HG02678 (cell line): ENCODE measurements at regions not wholly inside any gene's neighbourhood (a gene's known extent, or its start where the extent isn't known, plus 50 kb on each side); places are given as distances from the start of the nearest gene placed in this dataset.
"Not testable (repeated sequence)": the region's sequence is repeated elsewhere in the genome, so short reads cannot be mapped to it uniquely, and the experiment has no call there.

Source experiments
- ATAC-seq: cut with Tn5 transposase; IDR thresholded peaks from one replicate; pipeline ENCODE4 v1.9.1; 2021; ENCODE audit warnings: mild to moderate bottlenecking, moderate library complexity; ENCODE audit not compliant: unreplicated experiment

GRCh38 chr12:61137677-61138414 is 1122.4 kb upstream of the USP15 start:
- no peak for ATAC-seq

- no peak for ATAC-seq
These were observed 1121.8 kb upstream of the USP15 start for GRCh38 chr12:61138415-61138759.

- ATAC-seq = no peak
These were observed 1098.2 kb upstream of the USP15 start for GRCh38 chr12:61161961-61162360.

GRCh38 chr12:61188801-61189595 is 1071.2 kb upstream of the USP15 start:
- ATAC-seq = no peak

- ATAC-seq = no peak
These were observed 1046.6 kb upstream of the USP15 start for GRCh38 chr12:61213646-61214045.

GRCh38 chr12:61220337-61220736 is 1039.9 kb upstream of the USP15 start:
- ATAC-seq = no peak

GRCh38 chr12:61232040-61232439 is 1028.2 kb upstream of the USP15 start:
- no peak for ATAC-seq

- no peak for ATAC-seq
These were observed 1009.9 kb upstream of the USP15 start for GRCh38 chr12:61250303-61250702.

- no peak for ATAC-seq
These were observed 1009.1 kb upstream of the USP15 start for GRCh38 chr12:61251076-61251475.

GRCh38 chr12:61254225-61254624 is 1006.0 kb upstream of the USP15 start:
- ATAC-seq = no peak

- ATAC-seq = not testable (repeated sequence)
These were observed 995.9 kb upstream of the USP15 start for GRCh38 chr12:61264294-61264693.

- no peak for ATAC-seq
These were observed 992.7 kb upstream of the USP15 start for GRCh38 chr12:61267474-61267873.

GRCh38 chr12:61272441-61272840 is 987.8 kb upstream of the USP15 start:
- ATAC-seq = no peak

- ATAC-seq = no peak
These were observed 977.2 kb upstream of the USP15 start for GRCh38 chr12:61282790-61283575.

GRCh38 chr12:61290473-61290872 is 969.7 kb upstream of the USP15 start:
- no peak for ATAC-seq

GRCh38 chr12:61291647-61292046 is 968.6 kb upstream of the USP15 start:
- ATAC-seq = no peak

GRCh38 chr12:61294011-61294410 is 966.2 kb upstream of the USP15 start:
- ATAC-seq = not testable (repeated sequence)

GRCh38 chr12:61301817-61302216 is 958.4 kb upstream of the USP15 start:
- no peak for ATAC-seq

GRCh38 chr12:61302282-61302681 is 957.9 kb upstream of the USP15 start:
- no peak for ATAC-seq

- ATAC-seq = no peak
These were observed 952.0 kb upstream of the USP15 start for GRCh38 chr12:61308220-61308619.

GRCh38 chr12:61311413-61311812 is 948.8 kb upstream of the USP15 start:
- no peak for ATAC-seq

GRCh38 chr12:61348871-61349270 is 911.3 kb upstream of the USP15 start:
- ATAC-seq = no peak
